Skin epidermis (tissue), 12 donors: ENCODE measurements at regions not wholly inside any gene's neighbourhood (a gene's known extent, or its start where the extent isn't known, plus 50 kb on each side); places are given as distances from the start of the nearest gene placed in this dataset.
A peak's percentile ranks its signal among the peaks of the same experiment; 100 is the strongest.

ENCODE experiments used
- H3K27ac ChIP-seq, 21 experiments: fragments of 200-600 bp; sonication (generic) in 11 of 21; one replicate each; pipeline ENCODE4 v1.5.0; 2020; ENCODE audit warnings: mild to moderate bottlenecking in 3 of 21, inconsistent platforms in 2 of 21, moderate library complexity in 2 of 21
- H3K4me3 ChIP-seq, 7 experiments: fragments of 200-600 bp; sonication (generic) in 2 of 7; one replicate each; pipeline ENCODE4 v1.5.0; 2020; ENCODE audit warnings: inconsistent platforms in 2 of 7, mild to moderate bottlenecking in 2 of 7, moderate library complexity in 1 of 7

DNA sequence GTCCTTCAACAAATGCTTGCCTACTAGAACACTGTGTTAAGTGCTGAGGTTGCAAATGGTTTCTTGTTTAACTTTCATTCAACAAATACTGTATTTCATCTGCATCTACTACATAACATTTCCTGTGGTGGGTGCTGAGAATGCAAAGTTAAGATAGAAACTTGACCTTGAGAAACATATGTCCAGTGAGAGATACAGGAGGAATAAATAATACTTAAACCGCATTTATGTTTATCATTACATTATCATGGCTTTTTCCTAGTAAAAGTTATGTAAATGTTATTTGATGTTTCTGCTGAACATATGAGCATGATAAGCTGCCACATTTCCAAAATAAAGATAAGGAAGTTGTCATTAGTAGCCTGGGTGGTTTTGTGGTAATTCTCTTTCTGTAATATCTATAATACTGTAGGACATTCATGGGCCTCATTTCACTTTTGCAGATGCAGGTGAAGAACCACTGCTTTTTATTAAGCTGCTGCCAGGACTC is 590.4 kb downstream of the PLPP3 start:
- no peak overlapping the region for H3K4me3 ChIP-seq
- no peak overlapping the region for H3K27ac ChIP-seq

DNA sequence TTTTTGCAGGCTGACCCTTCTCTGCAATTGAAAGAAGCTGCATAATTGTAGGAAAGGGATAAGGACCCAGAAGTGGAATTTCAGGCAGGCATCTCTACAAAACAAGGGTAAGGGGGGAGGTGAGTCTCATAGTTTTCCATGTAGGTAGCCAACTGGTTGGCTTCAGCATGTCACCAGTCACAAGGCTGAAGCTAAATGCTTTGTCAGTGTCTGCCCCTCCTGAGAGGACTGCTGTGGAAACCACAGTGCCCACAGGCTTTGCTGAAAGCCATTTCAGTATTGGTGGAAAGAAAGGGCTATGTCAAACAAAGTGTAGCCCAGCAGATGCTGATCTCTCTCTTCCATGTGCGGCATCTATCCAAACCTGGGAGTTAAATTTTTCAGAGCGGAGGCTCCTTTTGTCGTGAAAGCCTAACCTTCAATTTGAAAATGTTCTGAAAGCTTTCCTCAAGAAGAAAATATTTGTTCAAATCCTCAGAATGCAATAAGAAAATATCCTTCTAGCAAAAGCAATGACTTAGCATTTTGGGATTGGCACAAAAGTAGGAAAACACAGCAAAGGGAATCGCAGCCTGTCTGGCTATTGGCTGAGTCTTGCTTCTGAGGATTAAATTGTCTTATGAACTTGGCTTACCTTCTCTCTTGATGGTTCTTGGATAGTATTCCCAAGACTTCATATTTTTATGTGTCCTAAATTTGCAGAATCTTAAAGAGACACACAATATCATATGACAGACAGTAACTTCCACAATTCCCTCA is 591.7 kb downstream of the PLPP3 start:
- Histone ChIP-seq H3K27ac (peak overlapping the region in 3 of 21 experiments; percentile 3 to 55 (median 54)), H3K4me3 (no peak overlapping the region)

DNA sequence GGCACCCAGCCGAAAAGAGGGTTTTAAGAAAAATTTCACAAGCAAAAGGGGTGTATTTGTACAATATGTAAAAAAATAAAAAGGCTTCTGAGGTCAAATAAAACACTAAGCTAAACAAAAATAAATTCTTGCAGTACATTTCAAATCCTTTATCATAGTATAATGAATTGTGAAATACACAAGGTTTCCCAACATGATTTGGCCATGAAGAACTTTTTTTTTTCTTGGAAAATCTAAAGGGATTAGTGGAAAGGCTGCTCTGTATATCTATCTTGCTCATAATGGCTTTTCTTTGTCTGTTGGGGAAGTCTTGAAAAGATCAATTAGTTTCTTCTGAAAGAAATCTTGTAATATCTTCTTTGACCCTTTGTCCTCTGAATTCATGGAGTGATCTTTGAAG is 593.4 kb downstream of the PLPP3 start:
- no peak overlapping the region for H3K4me3 ChIP-seq
- H3K27ac ChIP-seq: no peak overlapping the region

DNA sequence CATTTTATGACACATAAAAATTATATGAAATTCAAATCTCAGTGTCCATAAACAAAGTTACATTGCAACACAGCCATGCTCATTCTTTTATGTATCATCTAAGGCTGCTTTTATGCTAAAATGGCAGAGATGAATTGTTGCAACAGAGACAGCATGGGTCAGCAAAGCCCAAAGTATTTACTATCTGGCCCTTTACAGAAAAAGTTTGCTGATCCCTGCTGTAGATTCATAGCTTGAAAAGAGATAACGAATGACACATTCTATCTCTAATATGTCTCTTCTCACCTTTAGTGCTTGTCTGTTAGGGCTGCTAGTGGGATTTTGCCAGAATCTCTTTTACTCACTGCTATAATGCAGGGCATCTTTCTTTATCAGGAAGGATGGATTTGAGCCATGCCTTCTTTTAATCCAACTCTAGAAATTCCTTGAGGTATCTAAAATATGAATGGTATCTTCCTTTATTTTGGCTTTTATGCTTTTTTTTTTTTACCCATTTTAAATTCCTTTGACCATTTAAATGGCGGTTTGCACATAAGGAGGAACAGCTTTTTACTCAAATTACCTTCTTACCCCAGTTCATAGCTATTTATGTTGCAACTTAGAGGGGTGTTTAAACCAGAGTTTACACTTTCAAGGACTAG is 598.2 kb downstream of the PLPP3 start:
- H3K4me3 ChIP-seq: no peak overlapping the region

DNA sequence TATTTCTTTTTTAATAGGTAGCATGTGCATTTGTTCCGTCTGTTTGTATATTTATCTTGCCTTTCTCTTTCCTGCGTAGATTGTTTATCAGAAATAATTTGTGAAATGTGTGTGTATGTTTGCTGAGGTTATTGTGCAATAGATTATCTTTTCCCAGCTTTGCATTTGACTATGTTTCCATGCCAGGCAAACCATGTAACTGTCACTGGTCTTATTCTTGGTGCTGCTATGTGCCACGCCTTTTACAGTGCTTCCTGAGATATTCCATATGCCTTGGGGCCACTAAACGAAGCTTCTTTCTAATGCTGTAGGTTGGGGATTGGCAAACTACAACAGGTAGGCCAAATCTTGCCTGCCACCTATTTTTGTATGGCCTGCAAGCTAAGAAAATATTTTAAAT is 598.8 kb downstream of the PLPP3 start:
- H3K27ac ChIP-seq: no peak overlapping the region
- no peak overlapping the region for H3K4me3 ChIP-seq

More for the DNA sequence above, 598.2 kb downstream of the PLPP3 start:
- no peak overlapping the region for H3K27ac ChIP-seq

DNA sequence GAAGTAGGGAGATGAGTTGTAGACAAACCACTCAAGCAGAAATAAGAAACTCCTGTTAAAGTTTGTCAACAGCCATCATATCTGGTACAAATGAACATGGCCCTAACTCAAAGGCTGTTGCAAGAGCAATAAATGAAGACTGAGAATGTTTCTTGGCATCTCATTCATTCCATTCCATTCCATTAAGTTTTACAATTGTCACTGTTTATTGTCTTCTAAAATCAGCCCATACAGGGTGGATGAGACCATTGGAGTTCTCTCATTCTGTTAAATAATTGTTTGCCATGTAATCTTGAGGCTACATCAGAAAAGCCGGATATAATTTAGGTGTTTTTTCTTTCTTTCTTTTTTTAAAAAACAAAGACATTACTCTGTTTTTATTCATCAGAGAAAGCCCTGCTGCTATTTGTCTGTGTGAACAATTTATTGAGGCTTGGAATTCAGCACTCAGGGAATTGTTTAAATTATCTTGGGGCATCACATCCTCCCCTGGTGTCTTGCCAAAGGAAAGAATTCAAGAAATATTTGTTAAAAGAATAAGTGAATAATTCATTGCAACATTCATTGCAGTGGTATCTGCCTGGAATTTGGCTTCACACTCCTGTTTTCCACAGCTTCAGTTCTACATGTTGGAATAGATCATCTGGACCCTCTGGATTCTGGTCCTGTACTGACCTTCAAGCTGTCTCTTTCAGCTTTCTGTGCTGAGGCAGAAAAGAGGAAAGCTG is 604.5 kb downstream of the PLPP3 start:
- Histone ChIP-seq H3K27ac (peak overlapping the region in 3 of 21 experiments; percentile 10 to 19 (median 13)), H3K4me3 (no peak overlapping the region)

DNA sequence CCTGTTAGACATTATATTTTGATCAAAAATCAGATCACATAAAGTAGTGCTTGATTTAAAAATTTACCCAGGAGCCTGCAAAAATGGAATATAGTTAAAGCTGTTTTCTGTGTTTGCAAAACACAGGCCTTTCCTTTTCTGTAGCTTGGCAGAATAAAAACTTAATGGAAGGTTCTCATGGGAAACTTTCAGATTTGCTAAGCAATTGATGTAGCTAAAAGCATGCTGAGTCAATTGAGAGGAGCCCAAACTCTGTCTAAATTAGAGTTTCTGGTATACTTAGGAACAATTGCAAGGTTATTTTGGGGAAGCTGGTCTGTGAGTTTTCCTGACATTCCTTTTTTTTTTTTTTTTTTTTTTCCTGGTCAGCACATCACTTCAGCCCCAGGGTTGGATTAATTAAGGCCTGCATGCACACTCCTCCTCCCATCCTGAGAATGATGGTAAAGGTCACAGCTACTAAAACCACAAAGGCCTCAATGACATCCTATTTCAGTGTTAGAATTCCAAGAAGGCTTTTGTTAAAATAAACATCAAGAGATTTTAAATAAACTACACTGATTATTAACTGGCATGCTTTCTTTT is 608.7 kb downstream of the PLPP3 start:
- no peak overlapping the region for H3K27ac ChIP-seq
- no peak overlapping the region for H3K4me3 ChIP-seq

DNA sequence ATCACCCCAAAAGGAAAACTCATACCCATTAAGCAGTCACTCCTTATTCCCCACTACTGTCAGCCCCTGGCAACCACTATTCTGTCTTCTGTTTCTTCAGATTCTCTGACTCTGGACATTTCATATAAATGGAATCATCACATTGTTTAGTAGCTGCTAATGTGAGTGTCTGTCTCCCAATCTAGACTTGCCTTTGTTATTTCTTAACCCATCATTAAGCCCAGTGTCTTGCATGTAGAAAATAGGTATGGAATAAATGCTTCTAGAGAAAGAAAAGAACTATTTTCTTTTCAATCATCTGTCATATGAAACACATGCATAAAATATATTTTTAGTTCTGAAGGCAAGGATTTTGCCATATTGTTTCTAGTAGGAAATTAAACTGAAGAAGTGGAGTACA is 610.0 kb downstream of the PLPP3 start:
- no peak overlapping the region for H3K4me3 ChIP-seq
- no peak overlapping the region for H3K27ac ChIP-seq

DNA sequence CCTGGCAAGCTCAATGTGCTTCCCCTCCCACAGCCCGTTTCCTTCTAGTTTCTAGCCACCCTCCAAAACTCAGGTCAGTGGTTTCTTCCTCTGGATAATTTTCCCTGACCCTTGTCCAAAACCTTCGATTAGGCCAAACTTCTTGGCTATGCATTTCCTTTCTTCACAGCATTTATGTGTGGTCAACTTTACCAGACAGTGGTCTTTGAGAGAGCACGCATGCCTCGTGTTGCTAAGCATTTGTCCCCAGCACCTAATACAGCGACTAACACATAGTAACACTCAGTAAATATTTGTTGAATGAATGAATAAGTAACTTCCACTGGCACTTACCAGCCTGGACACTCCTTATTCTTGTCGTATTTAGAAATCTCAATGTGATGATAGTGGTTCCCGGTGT is 610.7 kb downstream of the PLPP3 start:
- Histone ChIP-seq H3K4me3 (no peak overlapping the region), H3K27ac (no peak overlapping the region)

DNA sequence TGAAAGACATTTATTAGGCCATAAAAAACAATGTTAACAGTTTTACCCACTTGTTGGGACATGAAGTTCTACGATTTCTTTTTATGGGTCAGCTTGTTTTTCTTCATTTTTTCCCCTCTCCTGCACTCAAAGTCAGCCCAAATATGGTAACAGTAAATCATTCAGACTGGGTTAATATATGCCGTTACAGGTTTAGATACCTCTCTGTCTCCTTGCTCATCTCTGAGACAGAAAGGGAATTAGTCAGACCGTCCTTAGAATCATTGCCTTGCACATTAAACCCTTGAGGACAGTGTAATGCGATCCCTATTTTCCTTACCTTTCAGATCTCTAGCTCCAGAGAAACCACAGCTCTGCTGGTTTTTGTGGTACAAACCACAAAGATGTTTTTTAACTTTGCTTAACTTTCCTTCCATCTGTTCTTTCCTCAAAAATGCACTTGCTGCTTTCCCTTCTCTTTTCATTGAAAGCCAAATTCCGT is 613.3 kb downstream of the PLPP3 start:
- no peak overlapping the region for H3K27ac ChIP-seq
- H3K4me3 ChIP-seq: no peak overlapping the region

DNA sequence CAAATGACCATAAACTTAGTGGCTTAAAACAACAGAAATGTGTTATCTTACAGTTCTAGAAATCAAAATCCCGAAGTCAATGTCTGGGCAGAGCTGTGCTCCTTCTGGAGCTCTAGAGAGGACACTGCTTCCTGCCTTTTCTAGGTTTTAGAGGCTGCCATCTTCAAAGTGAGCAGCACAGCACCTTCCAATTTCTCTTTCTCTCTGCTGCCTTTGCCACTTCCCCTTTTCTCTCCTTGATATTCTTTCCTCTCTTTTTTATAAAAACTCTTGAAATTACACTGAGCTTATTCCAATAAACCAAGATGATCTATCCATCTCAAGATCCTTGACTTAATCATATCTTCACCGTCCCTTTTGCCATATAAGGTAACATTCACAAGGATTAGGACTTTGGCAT is 616.9 kb downstream of the PLPP3 start:
- H3K4me3 ChIP-seq: no peak overlapping the region
- H3K27ac ChIP-seq: no peak overlapping the region

DNA sequence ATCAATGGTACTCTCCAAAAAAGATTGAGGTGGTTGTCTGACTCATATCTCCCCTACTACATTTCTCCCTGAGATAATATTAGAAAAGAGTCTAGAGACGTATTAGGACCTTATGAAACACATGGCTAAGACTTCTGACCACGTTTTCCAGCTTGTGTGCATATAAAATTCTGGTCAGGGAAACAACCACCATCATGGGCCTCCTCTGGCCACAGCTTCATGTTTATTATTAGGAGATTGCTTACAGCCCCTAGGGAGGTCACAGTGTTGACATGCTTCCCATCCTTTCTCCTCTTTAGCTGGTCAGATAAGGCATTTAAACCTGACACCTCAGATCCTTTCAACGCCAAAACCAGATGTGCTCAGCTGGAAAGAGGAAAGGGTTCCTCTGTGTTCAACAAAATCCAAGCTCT is 620.2 kb downstream of the PLPP3 start:
- Histone ChIP-seq H3K27ac (no peak overlapping the region), H3K4me3 (no peak overlapping the region)

DNA sequence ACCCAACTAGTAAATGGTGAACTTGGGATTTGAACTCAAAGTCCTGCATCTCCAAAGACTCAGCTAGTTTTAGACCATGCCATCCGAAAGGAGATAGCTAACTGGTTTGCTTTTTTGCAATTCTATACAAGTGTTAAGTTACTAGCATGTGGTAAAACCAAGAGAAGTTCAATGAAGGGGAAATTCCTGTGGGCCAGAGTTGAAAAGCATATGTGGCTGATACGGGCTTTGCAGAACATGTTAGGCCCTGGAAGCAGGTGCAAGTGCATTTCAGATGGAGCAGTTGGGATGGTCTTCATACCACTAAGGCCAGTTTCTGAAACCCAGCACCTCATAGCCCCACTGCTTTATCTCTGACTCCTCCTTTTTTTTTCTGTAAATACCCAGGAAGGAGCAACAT is 620.9 kb downstream of the PLPP3 start:
- H3K27ac ChIP-seq: no peak overlapping the region

DNA sequence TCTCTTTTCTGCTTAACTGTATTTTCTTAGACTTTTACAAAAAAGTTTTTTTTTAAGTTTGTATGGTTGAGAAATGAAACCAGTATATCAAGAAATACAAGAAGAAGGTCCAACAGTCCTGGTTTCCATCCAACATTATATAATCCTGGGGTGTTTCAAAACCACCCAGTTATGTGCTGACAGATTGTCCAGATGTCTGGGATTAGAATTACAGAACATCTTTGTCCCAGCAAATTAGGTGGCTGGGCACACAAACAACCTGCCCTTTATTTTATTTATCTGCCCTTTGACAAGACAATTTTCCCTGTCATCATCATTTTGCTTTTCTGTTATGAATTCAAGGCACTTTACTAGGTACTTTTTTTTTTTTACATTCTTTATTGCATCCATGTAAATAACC is 622.1 kb downstream of the PLPP3 start:
- Histone ChIP-seq H3K4me3 (no peak overlapping the region), H3K27ac (no peak overlapping the region)

More for the DNA sequence above, 620.9 kb downstream of the PLPP3 start:
- no peak overlapping the region for H3K4me3 ChIP-seq

DNA sequence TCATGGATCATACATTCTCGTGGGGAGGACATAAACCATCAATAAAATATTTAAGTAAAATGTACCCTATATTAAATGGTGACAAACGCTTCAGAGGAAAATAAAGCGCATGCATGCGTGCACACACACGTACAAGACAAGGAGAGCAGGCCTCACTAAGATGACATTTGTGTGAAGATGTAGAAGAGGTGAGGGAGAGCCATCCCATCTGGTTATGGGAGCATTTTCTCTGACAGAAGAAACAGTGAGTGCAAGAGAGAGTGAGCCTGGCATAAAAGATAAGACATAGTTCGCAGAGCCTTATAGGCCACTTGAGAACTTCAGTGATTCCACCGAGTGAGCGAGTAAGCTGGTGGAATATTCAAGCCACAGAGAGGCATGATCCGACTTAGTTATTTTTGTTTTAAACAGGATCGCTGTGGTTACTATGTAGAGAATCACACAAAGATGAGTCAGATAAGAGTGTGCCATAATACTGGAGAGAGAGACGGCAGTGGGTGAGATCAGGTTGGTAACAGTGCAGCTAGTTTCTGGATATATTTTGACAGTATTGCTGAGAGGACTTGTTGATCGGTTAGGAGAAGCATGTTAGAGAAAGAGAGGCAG is 624.2 kb downstream of the PLPP3 start:
- no peak overlapping the region for H3K4me3 ChIP-seq
- peak overlapping the region in 1 of 21 experiments; percentile 43 for H3K27ac ChIP-seq

DNA sequence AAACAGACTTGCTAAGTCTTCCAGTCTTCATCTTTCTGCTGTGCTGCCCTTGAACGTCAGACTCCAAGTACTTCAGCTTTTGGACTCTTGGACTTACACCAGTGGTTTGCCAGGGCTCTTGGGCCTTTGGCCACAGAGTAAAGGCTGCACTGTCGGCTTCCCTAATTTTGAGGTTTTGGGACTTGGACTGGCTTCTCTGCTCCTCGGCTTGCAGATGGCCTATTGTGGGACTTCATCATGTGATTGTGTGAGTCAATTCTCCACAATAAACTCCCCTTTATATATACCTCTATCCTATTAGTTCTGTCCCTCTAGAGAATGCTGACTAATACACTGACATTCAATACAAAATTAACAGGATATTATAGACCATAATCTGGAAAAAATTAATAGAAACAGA is 628.1 kb downstream of the PLPP3 start:
- H3K27ac ChIP-seq: peak overlapping the region in 1 of 21 experiments; percentile 24
- H3K4me3 ChIP-seq: no peak overlapping the region

DNA sequence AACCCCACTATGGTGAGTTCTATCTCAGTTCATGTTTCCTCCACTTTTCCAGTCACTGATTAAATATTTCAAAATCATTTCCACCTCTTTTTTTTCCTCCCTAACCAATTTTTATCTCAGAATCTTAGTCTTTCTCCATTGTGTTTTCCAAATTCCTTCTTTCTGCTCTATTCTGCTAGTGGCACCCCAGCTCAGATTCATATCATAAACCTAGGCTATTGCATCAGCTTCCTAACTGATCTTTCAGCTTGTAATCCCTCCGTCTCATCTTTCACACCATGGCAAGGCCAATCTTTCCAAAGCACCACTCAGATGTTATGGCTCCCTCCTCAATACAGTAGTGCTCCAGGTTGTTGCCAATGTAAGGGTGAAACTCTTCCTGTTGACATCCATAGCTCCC is 631.9 kb downstream of the PLPP3 start:
- no peak overlapping the region for H3K27ac ChIP-seq
- no peak overlapping the region for H3K4me3 ChIP-seq

DNA sequence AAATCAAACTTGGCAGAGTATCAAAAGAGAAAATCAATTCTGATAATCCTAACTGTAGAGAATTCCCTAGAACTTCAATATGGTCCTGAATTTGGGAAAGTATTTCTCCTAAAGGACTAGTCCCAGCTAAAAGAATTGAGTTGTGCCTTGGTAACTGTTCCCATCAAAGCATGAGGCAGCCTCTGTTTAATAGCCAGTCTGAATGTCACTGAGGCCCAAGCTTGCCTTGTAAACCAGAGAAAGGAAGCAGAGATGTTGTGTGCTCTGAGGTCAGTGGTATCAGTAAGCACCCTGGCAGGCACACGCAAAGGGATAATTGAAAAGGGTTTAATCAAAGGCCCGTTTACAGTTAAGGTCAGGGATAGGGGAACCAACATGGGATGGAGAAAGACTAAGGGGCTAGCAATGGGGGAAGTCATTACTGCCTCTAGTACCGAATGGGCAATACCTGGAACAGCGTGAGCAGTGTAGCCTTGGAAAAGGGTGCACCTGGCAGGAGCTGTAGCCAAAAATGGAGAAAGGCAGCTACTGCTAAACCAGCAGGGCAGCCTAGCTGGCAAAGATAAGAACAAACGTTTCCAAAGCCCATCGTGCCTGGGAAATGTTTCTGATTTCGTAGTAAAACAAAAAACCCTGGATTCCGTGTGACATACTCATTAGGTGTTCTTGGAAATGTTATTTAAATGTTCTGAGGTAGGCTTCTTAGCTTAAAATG is 635.5 kb downstream of the PLPP3 start:
- no peak overlapping the region for H3K4me3 ChIP-seq
- H3K27ac ChIP-seq: no peak overlapping the region

DNA sequence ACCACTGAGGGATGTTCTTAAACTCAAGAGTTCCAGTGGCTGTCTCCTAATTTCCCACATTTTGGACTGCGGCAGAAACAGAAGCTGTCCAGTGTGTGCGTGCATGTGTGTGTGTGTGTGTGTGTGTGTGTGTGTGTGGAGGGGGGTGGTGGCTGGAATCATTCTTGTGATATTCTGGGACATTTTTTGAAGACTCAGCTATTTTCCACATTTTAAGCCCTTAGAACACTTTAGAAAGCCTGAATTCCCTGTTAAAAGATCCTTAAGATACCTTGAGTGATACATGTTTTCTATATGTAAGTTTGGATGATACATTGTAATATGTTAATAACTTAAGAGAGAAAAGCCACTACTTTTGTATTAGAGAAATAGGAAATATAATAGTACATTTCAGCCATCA is 636.4 kb downstream of the PLPP3 start:
- Histone ChIP-seq H3K27ac (no peak overlapping the region), H3K4me3 (no peak overlapping the region)
